Heart left ventricle (tissue), 16 donors: ENCODE measurements at regions not wholly inside any gene's neighbourhood (a gene's known extent, or its start where the extent isn't known, plus 50 kb on each side); places are given as distances from the start of the nearest gene placed in this dataset.
"Not testable (repeated sequence)": the region's sequence is repeated elsewhere in the genome, so short reads cannot be mapped to it uniquely, and the experiment has no call there.

Experiments
- ATAC-seq, 4 donors: fragments of 200-7000 bp; cut with Tn5 transposase; one replicate each; pipeline ENCODE4 v1.9.1; 2020 to 2022; ENCODE audit warnings: moderate library complexity in 4 of 4, mild to moderate bottlenecking in 3 of 4, moderate number of reproducible peaks in 1 of 4
- DNase-seq, 5 donors: peaks; one replicate each; pipeline ENCODE4 v3.0.0-alpha.2; 2020
- H3K27ac ChIP-seq, 12 donors: fragments of 200-600 bp; sonication (generic) in 4 of 12; one replicate each; pipeline versions ENCODE4 v1.5.0 to v1.8.0; 2016 to 2022; ENCODE audit warnings: mild to moderate bottlenecking in 2 of 12
- H3K27me3 ChIP-seq, 9 donors: fragments of 200-600 bp; sonication (generic) in 2 of 9; one replicate each; pipeline versions ENCODE4 v1.5.1 to v1.8.0; 2016 to 2022; ENCODE audit warnings: mild to moderate bottlenecking in 3 of 9
- H3K36me3 ChIP-seq, 9 donors: fragments of 200-600 bp; sonication (generic) in 2 of 9; one replicate each; pipeline versions ENCODE4 v1.5.0 to v1.8.0; 2018 to 2022; ENCODE audit warnings: mild to moderate bottlenecking in 2 of 9
- H3K4me1 ChIP-seq, 12 donors: fragments of 200-600 bp; sonication (generic) in 4 of 12; one replicate each; pipeline versions ENCODE4 v1.5.0 to v1.8.0; 2016 to 2022; ENCODE audit warnings: mild to moderate bottlenecking in 3 of 12
- H3K4me3 ChIP-seq, 12 donors: fragments of 200-600 bp; sonication (generic) in 4 of 12; one replicate each; pipeline versions ENCODE4 v1.5.0 to v1.8.0; 2017 to 2022; ENCODE audit warnings: mild to moderate bottlenecking in 9 of 12, moderate library complexity in 4 of 12
- H3K9me3 ChIP-seq, 12 donors: fragments of 200-600 bp; sonication (generic) in 4 of 12; one replicate each; pipeline versions ENCODE4 v1.5.0 to v1.8.0; 2016 to 2022; ENCODE audit warnings: mild to moderate bottlenecking in 1 of 12
- POLR2A ChIP-seq, 2 donors: fragments of 450-650 bp; IDR thresholded peaks; one replicate each; pipeline ENCODE4 v1.6.1; 2017; ENCODE audit warnings: antibody characterized with exemption in 2 of 2, mild to moderate bottlenecking in 2 of 2, moderate library complexity in 2 of 2
- WGBS, 4 donors: extraction: QIAGEN DNeasy Blood & Tissue Kit in 2 of 4; methylation state at CpG; one replicate each; pipeline versions ENCODE4 v1.1.5 to v1.1.7; 2013 to 2018; 5-methylcytosine and 5-hydroxymethylcytosine counted together
- intact Hi-C, 10 donors: fragments of 100-400 bp; cut with DNase I; formaldehyde crosslinking; loops; one replicate each; pipeline versions ENCODE4 v1.11.1 to v1.14.2; 2022
- TF ChIP-seq, protein P1 (sequence below), 12 donors: fragments of 200-600 bp; sonication (generic) in 4 of 12; IDR thresholded peaks; one replicate each; pipeline versions ENCODE4 v1.5.0 to v1.8.0; 2018 to 2022; ENCODE audit warnings: antibody characterized with exemption in 12 of 12, mild to moderate bottlenecking in 5 of 12
- donor health status: ischemic (EF 13 %, LVEDD 7.1; RV severe dilation, severe dysfunction).
- donor health status: healthy with polysubstance abuse.
- donor health status: DM: no; HTN: yes; CAD: no.
- donor health status: DM: no; HTN: no; CAD: no.
- donor health status: ischemic (EF 25% LVEDD 6.9; RV normal size, moderate dysfunction).
- donor health status: ischemic (EF 25% LVEDD 5.7; RV mildly dilated, moderate dysfunction).
- donor health status: healthy.
- donor health status: DM: yes; HTN: yes; CAD: no.
- donor health status: ischemic (EF 35%, LVEDD 5.7; RV mildly dilated, moderate dysfunction).
- donor health status: nonischemic (EF 11% LVEDD 7.7; RV severe dilation, severe dysfunction).
- donor health status: DM: yes; HTN: yes; CAD: no.
- donor health status: PGD.
- donor health status: ischemic (EF 29% LVEDD 5.4; RV normal size, mild dysfunction).
- donor health status: nonischemic (EF 23%, LVEDD 6.1; RV moderate dilation, normal function).

DNA sequence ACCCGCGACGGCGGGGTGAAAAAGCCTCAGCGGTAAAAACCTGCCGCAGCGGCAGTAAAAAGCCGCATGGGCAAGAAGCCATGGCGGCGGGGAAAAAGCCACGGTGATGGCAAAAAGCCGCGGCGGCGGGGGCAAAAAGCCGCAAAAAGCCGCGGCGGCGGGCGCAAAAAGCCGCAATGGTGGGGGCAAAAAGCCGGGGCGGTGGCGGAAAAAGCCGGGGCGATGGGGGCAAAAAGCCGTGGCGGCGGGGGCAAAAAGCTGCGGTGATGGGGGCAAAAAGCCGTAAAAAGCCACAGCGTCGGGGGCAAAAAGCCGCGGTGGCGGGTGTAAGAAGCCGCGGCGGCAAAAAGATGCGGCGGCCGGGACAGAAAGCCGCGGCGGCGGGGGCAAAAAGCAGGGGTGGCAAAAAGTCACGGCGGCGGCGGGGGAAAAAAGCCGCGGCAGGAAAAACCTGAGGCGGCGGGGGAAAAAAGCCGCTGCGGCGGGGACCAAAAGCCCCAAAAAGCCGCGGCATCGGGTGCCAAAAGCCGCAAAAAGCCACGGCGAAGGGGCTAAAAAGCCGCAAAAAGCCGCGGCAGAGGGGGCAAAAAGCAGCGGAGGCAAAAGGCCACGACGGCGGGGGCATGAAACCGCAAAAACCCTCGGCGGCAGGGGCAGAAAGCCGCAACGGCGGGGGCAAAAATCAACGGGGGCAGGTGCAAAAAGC is 488.5 kb downstream of the ZNF33B start:
- H3K4me3 ChIP-seq = no peak overlapping the region
- DNase-seq = peak in 1 of 5 donors; percentile 42

DNA sequence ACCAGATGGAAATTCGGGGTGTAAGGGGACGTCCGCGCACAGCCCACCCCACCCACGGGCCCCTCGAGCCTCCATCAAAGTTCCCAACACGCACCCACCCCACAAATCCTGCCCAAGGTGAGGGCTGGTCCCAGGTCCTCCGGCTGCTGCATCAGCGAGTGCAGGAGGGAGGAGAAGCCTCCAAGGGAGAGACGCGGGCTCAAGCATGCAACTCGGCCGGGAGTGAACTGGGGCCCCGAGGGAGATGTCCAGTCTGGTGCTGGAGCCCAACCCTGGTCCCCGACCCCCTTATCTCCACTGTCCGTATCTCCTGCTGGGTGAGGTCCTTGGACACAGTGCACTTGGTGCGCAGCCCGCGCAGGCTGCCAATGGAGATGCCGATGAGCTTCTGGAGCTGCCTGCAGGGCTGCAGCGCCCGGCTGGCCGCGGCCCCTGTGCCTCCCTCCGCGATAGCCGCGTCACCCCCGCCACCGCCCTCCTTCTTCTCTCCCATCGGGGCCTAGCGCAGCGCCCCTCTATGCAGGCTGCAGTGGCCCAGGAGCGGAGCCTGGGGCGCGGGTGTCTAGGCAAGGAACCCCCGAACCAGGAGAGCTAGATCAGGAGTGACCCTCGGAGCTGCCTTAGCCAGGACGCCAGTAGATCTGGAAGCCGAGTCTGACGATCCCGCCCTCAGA is 489.2 kb downstream of the ZNF33B start:
- intact Hi-C loops = no loop called here
- Histone ChIP-seq H3K36me3 (no peaks in the 10 kb centered on the region), H3K4me1 (no peaks in the 10 kb centered on the region), H3K27ac (no peak overlapping the region), H3K9me3 (peaks cover 0 to 18% (median 0%) of the 10 kb centered on the region in 12 donors), H3K4me3 (no peak overlapping the region), H3K27me3 (peaks cover 0 to 31% (median 0%) of the 10 kb centered on the region in 9 donors)
- WGBS, 4 donors = 58 to 73% (median 65%) methylated on average over 17 to 42 of the region's 42 CpGs
- ATAC-seq (no peak), DNase-seq (peak in 3 of 5 donors; percentile 26 to 55 (median 33))
- no peak for TF ChIP-seq POLR2A (IDR thresholded peaks at IDR 0.05)

More for the DNA sequence above, 488.5 kb downstream of the ZNF33B start:
- Histone ChIP-seq H3K9me3 (peaks cover 0 to 18% (median 0%) of the 10 kb centered on the region in 12 donors), H3K27me3 (peaks cover 0 to 31% (median 0%) of the 10 kb centered on the region in 9 donors), H3K27ac (no peak overlapping the region), H3K4me1 (no peaks in the 10 kb centered on the region), H3K36me3 (no peaks in the 10 kb centered on the region)
- TF ChIP-seq POLR2A (IDR thresholded peaks at IDR 0.05) = no peak
- intact Hi-C loops = no loop called here
- no peak for ATAC-seq
- WGBS, 4 donors = 48 to 67% (median 58%) methylated on average over 78 of the region's 78 CpGs

DNA sequence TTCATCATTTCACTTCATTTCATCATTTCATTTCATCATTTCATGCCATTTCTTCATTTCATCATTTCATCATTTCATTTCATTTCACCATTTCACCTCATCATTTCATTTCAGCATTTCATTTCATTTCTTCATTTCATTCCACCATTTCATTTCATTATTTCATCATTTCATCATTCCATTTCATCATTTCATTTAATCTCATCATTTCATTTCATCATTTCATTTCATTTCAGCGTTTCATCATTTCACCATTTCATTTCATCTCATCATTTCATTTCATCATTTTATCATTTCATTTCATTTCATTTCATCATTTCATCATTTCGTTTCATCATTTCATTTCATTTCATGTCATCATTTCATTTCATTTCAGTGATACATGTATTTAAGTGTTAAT is 492.2 kb downstream of the ZNF33B start:
- Histone ChIP-seq H3K27me3 (peaks cover 0 to 28% (median 0%) of the 10 kb centered on the region in 9 donors), H3K9me3 (peaks cover 0 to 18% (median 0%) of the 10 kb centered on the region in 12 donors)
- DNase-seq, H3K36me3 ChIP-seq, H3K27ac ChIP-seq, ATAC-seq, H3K4me3 ChIP-seq, intact Hi-C loops, H3K4me1 ChIP-seq: not testable (repeated sequence)
- 42 to 52% (median 47%) methylated on average over 2 of the region's 2 CpGs for WGBS, 4 donors

DNA sequence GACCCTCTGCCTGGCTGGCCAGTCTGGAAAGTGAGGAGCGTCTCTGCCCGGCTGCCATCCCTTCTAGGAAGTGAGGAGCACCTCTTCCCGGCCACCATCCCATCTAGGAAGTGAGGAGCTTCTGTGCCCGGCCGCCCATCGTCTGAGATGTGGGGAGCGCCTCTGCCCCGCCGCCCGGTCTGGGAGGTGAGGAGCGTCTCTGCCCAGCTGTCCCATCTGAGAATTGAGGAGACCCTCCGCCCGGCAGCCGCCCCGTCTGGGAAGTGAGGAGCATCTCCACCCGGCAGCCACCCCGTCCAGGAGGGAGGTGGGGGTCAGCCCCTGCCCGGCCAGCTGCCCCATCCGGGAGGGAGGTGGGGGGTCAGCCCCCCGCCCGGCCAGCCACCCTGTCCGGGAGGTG is 500.3 kb downstream of the ZNF33B start:
- H3K27me3 ChIP-seq, H3K4me3 ChIP-seq, ATAC-seq, H3K4me1 ChIP-seq, intact Hi-C loops, DNase-seq, H3K36me3 ChIP-seq, H3K27ac ChIP-seq: not testable (repeated sequence)
- H3K9me3 ChIP-seq = peaks cover 0 to 12% (median 0%) of the 10 kb centered on the region in 12 donors
- 88 to 98% (median 92%) methylated on average over 11 to 22 of the region's 22 CpGs for WGBS, 4 donors

DNA sequence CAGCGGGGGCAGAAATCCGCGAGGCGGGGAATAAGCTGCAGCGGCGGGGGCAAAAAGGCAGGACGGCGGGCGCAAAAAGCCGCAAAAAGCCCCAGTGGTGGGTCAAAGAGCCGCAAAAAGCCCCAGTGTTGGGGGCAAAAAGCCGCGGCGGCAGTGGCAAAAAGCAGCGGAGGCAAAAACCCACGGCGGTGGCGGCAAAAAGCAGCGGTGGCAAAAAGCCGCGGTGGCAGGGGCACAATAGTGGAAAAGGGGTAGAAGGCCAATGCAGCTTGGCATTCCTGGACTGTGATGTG is 525.3 kb downstream of the ZNF33B start:
- Histone ChIP-seq H3K9me3 (peaks cover 0 to 19% (median 0%) of the 10 kb centered on the region in 12 donors), H3K4me1 (no peaks in the 10 kb centered on the region), H3K4me3 (no peak overlapping the region), H3K27ac (no peak overlapping the region), H3K36me3 (no peaks in the 10 kb centered on the region), H3K27me3 (no peaks in the 10 kb centered on the region)
- 71 to 87% (median 80%) methylated on average over 21 of the region's 21 CpGs for WGBS, 4 donors
- DNase-seq = no peak
- TF ChIP-seq, protein P1, sequence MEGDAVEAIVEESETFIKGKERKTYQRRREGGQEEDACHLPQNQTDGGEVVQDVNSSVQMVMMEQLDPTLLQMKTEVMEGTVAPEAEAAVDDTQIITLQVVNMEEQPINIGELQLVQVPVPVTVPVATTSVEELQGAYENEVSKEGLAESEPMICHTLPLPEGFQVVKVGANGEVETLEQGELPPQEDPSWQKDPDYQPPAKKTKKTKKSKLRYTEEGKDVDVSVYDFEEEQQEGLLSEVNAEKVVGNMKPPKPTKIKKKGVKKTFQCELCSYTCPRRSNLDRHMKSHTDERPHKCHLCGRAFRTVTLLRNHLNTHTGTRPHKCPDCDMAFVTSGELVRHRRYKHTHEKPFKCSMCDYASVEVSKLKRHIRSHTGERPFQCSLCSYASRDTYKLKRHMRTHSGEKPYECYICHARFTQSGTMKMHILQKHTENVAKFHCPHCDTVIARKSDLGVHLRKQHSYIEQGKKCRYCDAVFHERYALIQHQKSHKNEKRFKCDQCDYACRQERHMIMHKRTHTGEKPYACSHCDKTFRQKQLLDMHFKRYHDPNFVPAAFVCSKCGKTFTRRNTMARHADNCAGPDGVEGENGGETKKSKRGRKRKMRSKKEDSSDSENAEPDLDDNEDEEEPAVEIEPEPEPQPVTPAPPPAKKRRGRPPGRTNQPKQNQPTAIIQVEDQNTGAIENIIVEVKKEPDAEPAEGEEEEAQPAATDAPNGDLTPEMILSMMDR (IDR thresholded peaks at IDR 0.05) = no peak
- no peak for TF ChIP-seq POLR2A (IDR thresholded peaks at IDR 0.05)
- ATAC-seq = no peak
- intact Hi-C loops = no loop called here

DNA sequence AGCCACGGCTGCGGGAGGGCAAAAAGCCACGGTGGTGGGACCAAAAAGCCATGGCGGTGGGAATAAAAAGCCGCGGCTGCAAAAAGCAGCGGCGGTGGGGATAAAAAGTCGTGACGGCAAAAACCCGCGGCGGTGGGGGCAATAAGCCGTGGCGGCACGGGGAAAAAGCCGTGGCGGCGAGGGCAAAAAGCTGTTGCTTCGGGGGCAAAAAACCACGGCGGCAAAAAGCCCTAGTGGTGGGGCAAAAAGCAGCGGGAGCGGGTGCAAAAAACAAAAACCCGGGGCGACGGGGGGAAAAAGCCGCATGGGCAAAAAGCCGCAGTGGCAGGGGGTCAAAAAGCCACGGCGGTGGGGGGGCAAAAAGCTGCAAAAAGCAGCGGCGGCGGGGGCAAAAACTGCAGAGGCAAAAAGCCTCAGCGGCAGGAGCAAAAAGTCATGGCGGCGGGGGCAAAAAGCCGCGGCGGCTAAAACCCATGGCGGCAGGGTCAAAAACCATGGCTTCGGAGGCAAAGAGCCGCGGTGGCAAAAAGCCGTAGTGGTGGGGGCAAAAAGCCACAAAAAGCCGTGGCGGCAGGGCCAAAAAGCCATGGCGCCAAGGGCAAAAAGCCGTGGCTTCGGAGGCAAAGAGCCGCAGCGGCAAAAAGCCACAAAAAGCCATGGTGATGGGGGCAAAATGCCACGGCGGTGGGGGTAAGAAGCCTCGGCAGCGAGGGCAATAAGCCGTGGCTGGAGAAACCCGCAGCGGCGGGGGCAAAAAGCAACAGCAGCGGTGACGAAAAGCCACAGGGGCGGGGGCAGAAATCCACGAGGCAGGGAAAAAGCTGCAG is 525.8 kb downstream of the ZNF33B start:
- intact Hi-C loops = no loop called here
- Histone ChIP-seq H3K9me3 (peaks cover 0 to 19% (median 0%) of the 10 kb centered on the region in 12 donors), H3K27ac (no peak overlapping the region), H3K27me3 (no peaks in the 10 kb centered on the region), H3K36me3 (no peaks in the 10 kb centered on the region), H3K4me3 (no peak overlapping the region), H3K4me1 (no peaks in the 10 kb centered on the region)
- TF ChIP-seq, protein P1 (IDR thresholded peaks at IDR 0.05) = no peak
- TF ChIP-seq POLR2A (IDR thresholded peaks at IDR 0.05) = no peak
- ATAC-seq = no peak
- 72 to 92% (median 78%) methylated on average over 64 of the region's 64 CpGs for WGBS, 4 donors
- peak in 1 of 5 donors; percentile 31 for DNase-seq
